ENCODE measurements at regions not wholly inside any gene's neighbourhood (a gene's known extent, or its start where the extent isn't known, plus 50 kb on each side); places are given as distances from the start of the nearest gene placed in this dataset.

- TF ChIP-seq TEAD4 (IDR thresholded peaks at IDR 0.05) = no peak
- TF ChIP-seq TAF1 (IDR thresholded peaks at IDR 0.05; ENCODE audit: low read depth) = no peak
- no peak for TF ChIP-seq ZBTB7A (IDR thresholded peaks at IDR 0.05; ENCODE audit: low read depth)
These were observed 312.4 kb upstream of the NEBL start for GRCh38 chr10:21209495-21209894.

Data from Ishikawa (cell line).